Upper lobe of left lung (tissue), 4 donors: ENCODE measurements at regions not wholly inside any gene's neighbourhood (a gene's known extent, or its start where the extent isn't known, plus 50 kb on each side); places are given as distances from the start of the nearest gene placed in this dataset.

Experiments
- EP300 ChIP-seq, 4 donors: sonication (generic); formaldehyde crosslinking; IDR thresholded peaks; one replicate each; pipeline ENCODE4 v1.5.1; 2017; ENCODE audit warnings: antibody characterized with exemption in 4 of 4, control low read depth in 2 of 4
- POLR2A ChIP-seq, 4 donors: fragments of 450-650 bp; IDR thresholded peaks; one replicate each; pipeline ENCODE4 v1.5.1; 2016 to 2017; ENCODE audit warnings: antibody characterized with exemption in 4 of 4, mild to moderate bottlenecking in 2 of 4
- POLR2AphosphoS5 ChIP-seq, 2 donors: sonication (generic); formaldehyde crosslinking; IDR thresholded peaks; one replicate each; pipeline ENCODE4 v1.5.1; 2017; ENCODE audit warnings: antibody characterized with exemption in 2 of 2
- TF ChIP-seq, protein P1 (sequence below), 6 experiments: fragments of 450-650 bp in 4 of 6; fragments of 200-600 bp in 2 of 6; sonication (generic) in 2 of 6; IDR thresholded peaks; one replicate each; pipeline ENCODE4 v1.5.1; 2016 to 2019; ENCODE audit warnings: antibody characterized with exemption in 6 of 6

DNA sequence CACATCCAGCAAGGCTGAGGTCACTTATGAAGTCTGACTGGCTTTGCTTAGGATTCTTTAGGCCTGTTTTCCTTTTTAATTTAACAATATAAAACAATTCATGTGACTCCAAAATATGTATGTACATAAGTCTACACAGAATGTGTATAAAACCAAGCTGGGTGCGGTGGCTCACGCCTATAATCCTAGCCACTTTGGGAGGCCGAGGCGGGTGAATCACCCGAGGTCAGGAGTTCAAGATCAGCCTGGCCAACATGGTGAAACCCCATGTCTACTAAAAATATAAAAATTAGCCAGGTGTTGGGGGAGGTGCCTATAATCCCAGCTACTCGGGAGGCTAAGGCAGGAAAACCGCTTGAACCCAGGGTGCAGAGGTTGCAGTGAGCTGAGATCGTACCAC is 83.1 kb downstream of the SHANK2 start:
- TF ChIP-seq POLR2A (IDR thresholded peaks at IDR 0.05) (no peak), EP300 (IDR thresholded peaks at IDR 0.05) (no peak), POLR2AphosphoS5 (IDR thresholded peaks at IDR 0.05) (no peak)
- TF ChIP-seq, protein P1, sequence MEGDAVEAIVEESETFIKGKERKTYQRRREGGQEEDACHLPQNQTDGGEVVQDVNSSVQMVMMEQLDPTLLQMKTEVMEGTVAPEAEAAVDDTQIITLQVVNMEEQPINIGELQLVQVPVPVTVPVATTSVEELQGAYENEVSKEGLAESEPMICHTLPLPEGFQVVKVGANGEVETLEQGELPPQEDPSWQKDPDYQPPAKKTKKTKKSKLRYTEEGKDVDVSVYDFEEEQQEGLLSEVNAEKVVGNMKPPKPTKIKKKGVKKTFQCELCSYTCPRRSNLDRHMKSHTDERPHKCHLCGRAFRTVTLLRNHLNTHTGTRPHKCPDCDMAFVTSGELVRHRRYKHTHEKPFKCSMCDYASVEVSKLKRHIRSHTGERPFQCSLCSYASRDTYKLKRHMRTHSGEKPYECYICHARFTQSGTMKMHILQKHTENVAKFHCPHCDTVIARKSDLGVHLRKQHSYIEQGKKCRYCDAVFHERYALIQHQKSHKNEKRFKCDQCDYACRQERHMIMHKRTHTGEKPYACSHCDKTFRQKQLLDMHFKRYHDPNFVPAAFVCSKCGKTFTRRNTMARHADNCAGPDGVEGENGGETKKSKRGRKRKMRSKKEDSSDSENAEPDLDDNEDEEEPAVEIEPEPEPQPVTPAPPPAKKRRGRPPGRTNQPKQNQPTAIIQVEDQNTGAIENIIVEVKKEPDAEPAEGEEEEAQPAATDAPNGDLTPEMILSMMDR (IDR thresholded peaks at IDR 0.05): no peak
